Prostate gland (tissue), 2 donors: ENCODE measurements at regions not wholly inside any gene's neighbourhood (a gene's known extent, or its start where the extent isn't known, plus 50 kb on each side); places are given as distances from the start of the nearest gene placed in this dataset.

Source experiments
- DNase-seq: peaks from one replicate; pipeline ENCODE4 v3.0.0-alpha.2; 2019; ENCODE audit warnings: low spot score
- H3K27ac ChIP-seq, 2 donors: fragments of 200-600 bp; sonication (generic); 2 replicates each; pipeline ENCODE4 v1.5.1; 2017 to 2019
- H3K27me3 ChIP-seq: fragments of 200-600 bp; sonication (generic); replicated peaks from 2 replicates; pipeline ENCODE4 v1.5.1; 2019; ENCODE audit not compliant: insufficient read depth
- H3K36me3 ChIP-seq, 2 donors: fragments of 200-600 bp; sonication (generic); 1 replicate in 1 of 2; 2 replicates in 1 of 2; pipeline versions ENCODE4 v1.5.1 to v1.8.1; 2017 to 2019
- H3K4me1 ChIP-seq: fragments of 200-600 bp; sonication (generic); replicated peaks from 2 replicates; pipeline ENCODE4 v1.5.1; 2019
- H3K4me3 ChIP-seq, 2 donors: fragments of 200-600 bp; sonication (generic); 2 replicates each; pipeline ENCODE4 v1.5.1; 2017 to 2019
- H3K9me3 ChIP-seq: fragments of 200-600 bp; sonication (generic); 2 replicates; pipeline ENCODE4 v1.5.1; 2017
- POLR2A ChIP-seq: fragments of 450-650 bp; IDR thresholded peaks from one replicate; pipeline ENCODE4 v1.6.1; 2016; ENCODE audit warnings: antibody characterized with exemption, mild to moderate bottlenecking
- POLR2AphosphoS5 ChIP-seq: sonication (generic); formaldehyde crosslinking; IDR thresholded peaks from one replicate; pipeline ENCODE4 v1.6.1; 2017; ENCODE audit warnings: antibody characterized with exemption
- WGBS: methylation state at CpG from one replicate; pipeline ENCODE4 v1.1.5; 2018; 5-methylcytosine and 5-hydroxymethylcytosine counted together
- intact Hi-C: fragments of 100-400 bp; cut with DNase I; formaldehyde crosslinking; loops from one replicate; pipeline ENCODE4 v1.14.2; 2022
- TF ChIP-seq, protein P1 (sequence below), 4 experiments: fragments of 200-600 bp in 2 of 4; fragments of 450-650 bp in 2 of 4; sonication (generic) in 2 of 4; IDR thresholded peaks; 1 replicate in 3 of 4; 2 replicates in 1 of 4; pipeline ENCODE4 v1.5.1; 2016 to 2019; ENCODE audit warnings: antibody characterized with exemption in 4 of 4, mild to moderate bottlenecking in 2 of 4, moderate library complexity in 2 of 4

DNA sequence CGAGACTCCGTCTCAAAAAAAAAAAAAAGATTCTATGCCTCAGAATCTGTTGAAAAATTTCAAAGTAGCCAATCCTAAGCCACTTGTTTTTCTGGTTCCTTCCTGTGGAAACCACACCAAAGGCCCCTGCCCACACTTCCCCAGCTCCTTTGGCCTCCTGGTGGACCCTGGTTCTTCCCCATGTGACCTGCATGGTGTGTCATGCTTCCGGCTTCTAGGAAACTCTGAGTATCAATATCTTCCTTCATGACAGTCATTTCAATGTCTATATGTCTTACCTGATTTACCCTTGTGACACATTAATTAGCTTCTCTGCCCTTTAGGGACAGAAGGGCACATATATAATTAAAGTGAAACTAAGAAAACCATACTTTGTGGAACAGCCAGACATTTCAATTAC lies 80.4 kb upstream of the GRB10 start:
- Histone ChIP-seq H3K4me1 (peaks cover 2% of the 10 kb centered on the region), H3K36me3 (no peaks in the 10 kb centered on the region), H3K27ac (no peak overlapping the region), H3K4me3 (no peak overlapping the region), H3K27me3 (no peaks in the 10 kb centered on the region), H3K9me3 (no peaks in the 10 kb centered on the region)
- whole genome bisulfite sequencing: 83% methylated on average over 3 of the region's 3 CpGs
- no peak for DNase-seq
- TF ChIP-seq POLR2AphosphoS5 (no peak), POLR2A (no peak)
- intact Hi-C loops: no loop called here

DNA sequence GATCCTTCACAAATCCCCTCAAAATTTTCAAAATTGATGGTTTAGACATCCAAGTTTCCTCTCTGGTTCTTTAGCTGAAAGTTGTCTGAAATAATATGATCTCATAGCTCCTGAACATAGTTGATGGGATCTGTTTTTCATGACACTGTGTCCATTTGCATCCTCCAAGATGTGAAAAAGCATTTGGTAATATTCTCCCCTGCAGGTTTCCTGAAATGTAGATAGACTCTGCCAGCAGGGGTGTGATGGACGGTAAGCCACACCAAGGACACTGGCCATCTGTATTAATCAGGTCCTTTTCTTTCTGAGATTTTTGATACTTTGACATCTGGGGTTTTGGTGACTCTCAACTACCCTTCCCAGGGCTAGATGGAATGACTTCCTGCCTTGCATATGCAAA lies 79.6 kb upstream of the GRB10 start:
- H3K36me3 ChIP-seq: no peaks in the 10 kb centered on the region
- H3K27ac ChIP-seq: no peak overlapping the region
- intact Hi-C loops: no loop called here
- TF ChIP-seq POLR2A: no peak
- TF ChIP-seq, protein P1, sequence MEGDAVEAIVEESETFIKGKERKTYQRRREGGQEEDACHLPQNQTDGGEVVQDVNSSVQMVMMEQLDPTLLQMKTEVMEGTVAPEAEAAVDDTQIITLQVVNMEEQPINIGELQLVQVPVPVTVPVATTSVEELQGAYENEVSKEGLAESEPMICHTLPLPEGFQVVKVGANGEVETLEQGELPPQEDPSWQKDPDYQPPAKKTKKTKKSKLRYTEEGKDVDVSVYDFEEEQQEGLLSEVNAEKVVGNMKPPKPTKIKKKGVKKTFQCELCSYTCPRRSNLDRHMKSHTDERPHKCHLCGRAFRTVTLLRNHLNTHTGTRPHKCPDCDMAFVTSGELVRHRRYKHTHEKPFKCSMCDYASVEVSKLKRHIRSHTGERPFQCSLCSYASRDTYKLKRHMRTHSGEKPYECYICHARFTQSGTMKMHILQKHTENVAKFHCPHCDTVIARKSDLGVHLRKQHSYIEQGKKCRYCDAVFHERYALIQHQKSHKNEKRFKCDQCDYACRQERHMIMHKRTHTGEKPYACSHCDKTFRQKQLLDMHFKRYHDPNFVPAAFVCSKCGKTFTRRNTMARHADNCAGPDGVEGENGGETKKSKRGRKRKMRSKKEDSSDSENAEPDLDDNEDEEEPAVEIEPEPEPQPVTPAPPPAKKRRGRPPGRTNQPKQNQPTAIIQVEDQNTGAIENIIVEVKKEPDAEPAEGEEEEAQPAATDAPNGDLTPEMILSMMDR (IDR thresholded peaks at IDR 0.05): no peak
- no peak for TF ChIP-seq POLR2AphosphoS5
- peaks cover 2% of the 10 kb centered on the region for H3K4me1 ChIP-seq
- no peaks in the 10 kb centered on the region for H3K27me3 ChIP-seq
- 80% methylated on average over 1 of the region's 1 CpG for WGBS
- no peaks in the 10 kb centered on the region for H3K9me3 ChIP-seq
- no peak overlapping the region for H3K4me3 ChIP-seq
- no peak for DNase-seq

DNA sequence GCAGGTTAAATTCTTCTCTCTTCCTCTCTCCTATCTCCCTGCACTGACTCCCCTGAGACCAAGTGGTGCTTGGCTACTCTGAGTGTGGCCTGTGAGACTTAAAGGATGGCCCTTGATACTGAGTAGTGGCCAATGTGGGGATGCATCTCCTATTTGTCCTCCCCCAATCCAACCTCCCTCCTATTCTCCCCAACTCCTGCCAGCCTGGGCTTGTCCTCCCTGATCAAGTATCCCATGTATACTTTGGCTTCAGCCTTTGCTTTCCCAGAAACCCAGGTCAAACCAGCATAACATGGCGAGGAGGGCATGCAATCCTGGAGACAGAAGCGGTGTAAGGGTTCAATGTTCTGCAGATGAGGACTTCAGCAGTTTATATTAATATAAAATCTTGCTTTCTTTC lies 77.9 kb upstream of the GRB10 start:
- TF ChIP-seq POLR2A: no peak
- TF ChIP-seq POLR2AphosphoS5: no peak
- TF ChIP-seq, protein P1 (IDR thresholded peaks at IDR 0.05): no peak
- no peaks in the 10 kb centered on the region for H3K9me3 ChIP-seq
- H3K27ac ChIP-seq: no peak overlapping the region
- no peak overlapping the region for H3K4me3 ChIP-seq
- no peak for DNase-seq
- H3K4me1 ChIP-seq: peaks cover 2% of the 10 kb centered on the region
- intact Hi-C loops: no loop called here
- 70% methylated on average over 2 of the region's 2 CpGs for WGBS
- H3K36me3 ChIP-seq: no peaks in the 10 kb centered on the region
- H3K27me3 ChIP-seq: no peaks in the 10 kb centered on the region

DNA sequence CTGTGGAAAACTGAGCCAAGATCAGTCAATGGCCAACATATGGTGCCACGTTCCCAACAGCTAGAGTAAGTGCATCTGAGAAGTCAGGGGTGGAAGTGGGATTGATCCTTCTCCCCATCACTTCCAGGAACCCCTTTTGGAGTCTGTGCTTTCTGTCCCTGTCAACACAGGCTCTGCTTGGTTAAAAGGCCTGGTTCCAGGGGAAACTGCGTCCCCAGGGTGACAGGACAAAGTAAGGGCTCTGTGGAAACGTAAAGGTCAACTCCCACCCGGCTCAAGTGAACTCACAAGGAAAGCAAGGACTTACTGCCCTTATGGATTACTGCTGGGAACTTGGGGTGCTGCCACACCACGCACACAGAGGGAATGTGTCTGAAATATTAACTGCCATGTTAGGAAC lies 77.5 kb upstream of the GRB10 start:
- TF ChIP-seq, protein P1 (IDR thresholded peaks at IDR 0.05): no peak
- no peak for DNase-seq
- H3K27ac ChIP-seq: no peak overlapping the region
- no peaks in the 10 kb centered on the region for H3K36me3 ChIP-seq
- WGBS: 93% methylated on average over 5 of the region's 5 CpGs
- peaks cover 2% of the 10 kb centered on the region for H3K4me1 ChIP-seq
- no peaks in the 10 kb centered on the region for H3K27me3 ChIP-seq
- intact Hi-C loops: no loop called here
- H3K4me3 ChIP-seq: no peak overlapping the region
- no peaks in the 10 kb centered on the region for H3K9me3 ChIP-seq

DNA sequence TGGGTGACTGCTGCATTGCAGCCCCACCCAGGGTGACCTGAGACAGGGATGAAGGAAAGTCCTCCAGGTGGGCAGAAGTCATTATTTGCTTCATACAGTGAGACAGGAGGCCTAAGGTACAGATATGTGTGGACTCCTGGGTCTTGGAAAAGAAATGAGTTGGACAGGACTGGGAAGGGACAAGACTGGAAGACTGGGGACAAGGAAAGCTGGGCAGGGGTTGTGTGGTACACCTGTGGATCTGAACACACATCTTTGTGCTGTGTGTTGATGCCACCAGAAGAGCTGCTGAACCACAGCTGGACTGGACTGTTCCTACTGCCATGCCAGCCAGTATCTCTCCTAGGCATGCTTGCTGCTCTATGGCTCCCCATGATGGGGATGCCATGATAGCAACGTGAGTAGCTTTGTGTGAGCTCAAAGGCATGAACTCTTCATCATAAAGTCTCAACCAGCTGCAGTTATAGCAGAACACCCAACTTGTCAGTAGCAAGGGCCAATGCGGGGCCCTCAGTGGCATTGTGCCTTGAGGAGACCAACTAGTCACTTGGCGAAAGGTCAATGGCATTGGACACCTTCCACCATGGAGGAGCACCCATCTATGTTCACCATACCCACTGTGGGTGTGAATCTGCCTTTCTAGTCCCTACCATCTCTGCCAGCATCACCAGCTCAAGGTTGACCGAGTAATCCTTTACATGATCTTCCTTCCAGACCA lies 76.0 kb upstream of the GRB10 start:
- intact Hi-C loops: no loop called here

More for the DNA sequence above, 76.0 kb upstream of the GRB10 start:
- no peak for DNase-seq
- TF ChIP-seq, protein P1 (IDR thresholded peaks at IDR 0.05): no peak
- TF ChIP-seq POLR2AphosphoS5: no peak
- no peak for TF ChIP-seq POLR2A
- Histone ChIP-seq H3K36me3 (no peaks in the 10 kb centered on the region), H3K9me3 (no peaks in the 10 kb centered on the region), H3K4me3 (no peak overlapping the region), H3K27ac (no peak overlapping the region), H3K27me3 (no peaks in the 10 kb centered on the region), H3K4me1 (peaks cover 2% of the 10 kb centered on the region)
- WGBS: 95% methylated on average over 4 of the region's 4 CpGs
